Limb (tissue), 2 donors: ENCODE measurements at regions not wholly inside any gene's neighbourhood (a gene's known extent, or its start where the extent isn't known, plus 50 kb on each side); places are given as distances from the start of the nearest gene placed in this dataset.

ENCODE experiments used
- DNase-seq, 2 donors: peaks; one replicate each; pipeline ENCODE4 v3.0.0-alpha.2; 2016; ENCODE audit errors: extremely low spot score in 2 of 2

- DNase-seq: no peak
Measured at GRCh38 chr6:33950891-33951889, 147.4 kb upstream of the MLN start.

DNA sequence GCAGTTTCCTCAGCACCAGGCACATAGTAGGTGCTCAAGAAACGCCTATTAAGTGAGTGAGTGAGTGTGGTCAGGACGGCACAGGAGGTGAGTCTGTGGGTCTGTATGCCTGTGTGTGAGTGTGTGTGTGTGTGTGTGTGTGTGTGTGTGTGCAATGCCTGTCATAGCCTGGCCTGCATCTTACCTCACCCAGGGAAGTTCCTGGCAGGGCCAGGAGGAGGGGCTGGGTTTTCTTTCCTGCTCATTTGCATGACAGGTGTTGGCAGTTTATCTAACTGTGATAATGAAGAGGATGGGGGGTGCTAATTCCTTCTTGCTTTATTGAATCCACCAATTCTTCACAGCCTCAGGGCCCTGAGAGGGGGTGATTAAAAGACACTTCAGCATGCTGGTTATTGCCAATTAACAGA lies 146.7 kb upstream of the MLN start:
- no peak for DNase-seq

DNA sequence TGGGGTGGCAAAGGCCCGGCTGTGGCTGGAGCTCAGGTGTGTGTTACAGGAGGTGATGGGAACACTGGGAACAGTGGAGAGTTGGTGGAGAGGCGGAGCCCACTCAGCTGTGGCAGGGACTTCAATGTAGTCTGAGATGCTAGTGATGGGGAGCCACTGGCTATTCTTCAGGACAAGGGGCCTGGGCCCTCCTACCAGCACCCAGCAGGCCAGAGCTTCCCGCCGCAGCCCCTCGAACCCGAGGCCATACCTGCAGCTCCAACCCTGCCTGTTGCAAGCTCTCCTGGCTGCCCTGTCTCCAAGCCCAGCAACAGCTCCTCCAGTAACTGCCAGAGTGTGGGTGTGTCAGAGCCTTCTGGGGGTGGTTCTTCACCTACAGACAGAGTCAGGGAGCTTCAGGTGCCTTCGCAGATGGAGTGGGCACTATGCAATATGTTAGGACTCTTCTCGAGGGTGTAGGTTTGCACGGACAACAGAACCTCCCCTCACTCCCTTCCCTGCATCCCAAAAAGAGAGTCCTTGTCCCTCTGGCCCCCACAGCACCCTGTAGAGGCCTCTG lies 146.2 kb upstream of the MLN start:
- no peak for DNase-seq

- DNase-seq: no peak
Measured at GRCh38 chr6:33949111-33949510, 145.3 kb upstream of the MLN start.

DNA sequence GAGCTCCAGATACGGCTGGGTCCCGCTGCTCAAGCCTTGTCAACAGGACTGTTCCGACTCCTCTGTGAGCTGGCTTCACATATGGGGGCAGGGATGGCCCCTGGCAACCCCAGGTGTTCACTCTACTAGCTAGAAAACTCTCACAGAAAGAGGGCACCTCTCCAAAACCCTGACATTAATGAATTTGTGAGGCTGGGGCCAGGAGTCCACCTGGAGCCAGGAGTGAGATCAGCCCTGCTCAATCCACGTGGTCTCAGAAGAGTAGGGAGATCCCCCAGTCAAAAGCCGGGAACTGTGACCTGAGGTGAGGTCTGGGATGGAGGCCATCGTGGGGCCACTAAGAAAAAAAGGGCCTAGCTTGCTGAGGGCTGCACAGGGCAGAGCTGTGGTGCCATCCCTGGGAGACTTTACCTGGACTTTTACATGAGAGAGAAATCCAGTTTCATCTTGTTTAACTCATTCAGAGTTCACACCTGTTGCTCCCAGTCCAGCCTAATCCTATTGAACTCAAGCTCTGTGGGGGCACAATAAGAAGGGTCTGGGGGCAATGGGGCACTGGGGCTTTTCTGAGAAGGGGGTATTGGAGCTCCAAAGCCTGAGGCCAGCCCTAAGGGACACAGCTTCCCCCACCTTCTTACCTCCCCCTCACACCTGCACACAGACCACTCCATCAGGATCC lies 144.3 kb upstream of the MLN start:
- no peak for DNase-seq

- no peak for DNase-seq
Measured at GRCh38 chr6:33947047-33947446, 143.2 kb upstream of the MLN start.

DNA sequence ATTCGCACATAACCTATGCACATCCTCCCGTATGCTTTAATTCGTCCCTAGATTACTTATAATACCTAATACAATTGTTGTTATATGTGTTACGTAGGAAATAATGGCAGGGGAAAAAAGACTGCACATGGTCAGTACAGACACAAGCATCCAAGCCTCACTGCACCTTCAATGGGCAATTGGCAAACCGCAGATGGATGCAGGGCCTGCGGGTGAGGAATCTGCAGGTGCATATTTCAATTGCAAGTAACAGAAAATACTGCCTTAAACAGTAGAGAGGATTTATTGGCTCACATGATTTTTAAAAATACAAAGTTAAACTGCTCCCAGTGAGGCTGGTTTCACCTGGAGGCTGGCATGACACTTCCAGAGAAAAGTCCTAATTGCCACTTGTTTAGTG lies 142.1 kb upstream of the MLN start:
- DNase-seq: no peak

GRCh38 chr6:33944686-33945411 lies 141.0 kb upstream of the MLN start:
- no peak for DNase-seq

GRCh38 chr6:33936886-33937285 lies 133.1 kb upstream of the MLN start:
- no peak for DNase-seq

DNA sequence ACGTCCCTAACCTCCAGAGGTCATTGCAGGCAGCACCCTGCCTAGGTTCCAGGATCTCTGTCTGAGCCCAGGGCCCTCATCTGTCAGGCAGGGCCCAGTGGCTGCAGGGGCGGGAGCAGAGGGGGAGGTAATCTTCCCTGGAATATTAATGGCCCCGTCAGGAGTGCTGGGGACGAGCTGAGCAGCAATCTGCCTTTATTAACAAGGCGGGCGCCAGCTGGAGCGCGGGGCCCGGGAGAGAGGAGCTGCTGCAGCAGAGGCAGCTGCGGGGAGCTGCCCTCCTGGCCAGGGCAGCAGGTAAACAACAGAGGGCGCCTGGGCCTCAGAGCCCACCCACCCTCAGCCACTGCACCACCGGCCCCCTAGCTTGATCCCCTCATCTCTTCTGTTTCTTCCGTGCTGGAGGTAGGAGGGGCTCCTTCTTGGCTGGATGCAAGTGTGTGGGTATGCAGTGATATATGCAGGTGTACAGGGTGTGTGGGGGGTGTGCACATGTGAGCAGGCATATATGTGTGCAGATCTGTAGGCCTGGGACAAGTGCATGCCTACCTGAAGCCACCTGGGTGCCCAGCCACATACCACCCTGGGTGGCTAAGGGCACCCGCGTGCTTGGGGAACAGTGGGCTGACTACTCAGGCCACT lies 131.8 kb upstream of the MLN start:
- peak in 1 of 2 donors; percentile 55 for DNase-seq

- DNase-seq: no peak
Measured at GRCh38 chr6:33934731-33935270, 131.0 kb upstream of the MLN start.

- DNase-seq: no peak
Measured at GRCh38 chr6:33933101-33933500, 129.3 kb upstream of the MLN start.

GRCh38 chr6:33931799-33932198 lies 128.0 kb upstream of the MLN start:
- no peak for DNase-seq

DNA sequence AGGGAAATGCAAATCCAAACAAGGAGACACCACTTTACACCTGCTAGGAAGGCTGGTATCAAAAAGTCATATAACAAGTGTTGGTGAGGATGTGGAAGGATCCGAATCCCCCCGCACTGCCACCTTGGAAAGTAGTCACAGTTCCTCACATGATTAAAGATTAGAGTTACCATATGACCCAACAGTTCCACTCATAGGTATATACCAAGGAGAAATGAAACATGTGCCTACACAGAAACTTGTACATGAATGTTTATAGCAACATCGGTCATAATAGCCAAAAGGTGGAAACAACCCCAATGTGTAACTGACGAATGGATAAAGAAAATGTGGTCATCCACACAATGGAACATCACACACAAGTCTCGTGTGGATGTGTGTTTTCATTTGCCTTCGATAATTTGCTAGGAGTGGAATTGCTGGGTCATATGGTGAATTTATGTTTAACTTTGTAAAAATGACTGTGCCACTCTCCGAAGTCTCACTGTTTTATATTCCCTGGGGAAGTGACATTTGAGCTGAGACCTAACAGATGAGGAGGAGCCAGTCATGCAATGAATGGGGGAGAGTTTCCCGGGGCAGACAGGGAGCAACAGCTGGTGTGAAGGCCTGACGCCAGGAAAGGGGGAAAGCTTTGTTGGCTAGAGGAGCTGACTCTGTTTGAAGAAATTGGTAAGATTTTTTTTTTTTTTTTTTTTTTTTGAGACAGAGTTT lies 125.9 kb upstream of the MLN start:
- peak; percentile 41 to 61 for DNase-seq

GRCh38 chr6:33927616-33928015 lies 123.8 kb upstream of the MLN start:
- DNase-seq: no peak

GRCh38 chr6:33927112-33927511 lies 123.3 kb upstream of the MLN start:
- DNase-seq: no peak

DNA sequence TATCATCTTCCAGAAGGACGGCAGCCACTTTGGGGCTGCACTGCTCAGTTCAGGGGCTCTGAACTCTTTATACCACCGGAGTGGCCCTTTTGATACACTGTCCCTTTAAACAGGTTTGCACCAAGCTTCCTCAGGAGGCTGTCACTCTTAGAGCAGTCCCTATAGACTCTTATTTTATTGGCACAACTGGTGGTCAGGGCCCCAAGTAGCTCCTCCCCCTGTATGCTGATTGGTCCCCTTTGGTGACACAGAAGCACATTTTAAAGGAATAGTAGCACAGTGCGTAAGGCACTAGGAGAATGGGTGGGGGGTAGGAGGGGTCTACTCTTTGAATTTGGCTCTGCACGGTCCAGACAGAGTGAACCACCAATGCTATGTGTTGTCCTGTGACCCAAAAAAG lies 122.6 kb upstream of the MLN start:
- DNase-seq: no peak

- DNase-seq: no peak
Measured at GRCh38 chr6:33925936-33926335, 122.1 kb upstream of the MLN start.

DNA sequence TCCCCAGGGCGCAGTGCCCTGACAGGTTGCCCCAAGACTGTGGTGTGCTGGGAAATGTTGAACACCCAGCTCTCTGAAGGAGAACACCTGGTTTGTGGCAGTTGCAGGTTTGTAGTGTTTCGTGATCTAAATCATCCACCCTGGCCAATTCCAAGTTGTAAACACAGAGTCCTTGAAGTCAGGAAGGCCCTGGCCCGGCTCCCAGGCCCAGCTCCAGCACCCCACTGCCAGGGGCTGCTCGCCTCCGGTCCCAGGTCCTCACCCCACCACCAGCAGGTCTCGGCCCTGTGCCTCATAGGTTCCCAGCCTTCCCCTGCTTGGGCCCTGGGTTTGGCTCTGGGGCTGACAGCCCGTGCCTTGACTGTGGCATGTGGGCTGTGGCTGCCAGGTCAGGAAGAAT lies 121.4 kb upstream of the MLN start:
- no peak for DNase-seq

GRCh38 chr6:33924681-33925080 lies 120.9 kb upstream of the MLN start:
- DNase-seq: no peak
